A549 (cell line): ENCODE measurements at regions not wholly inside any gene's neighbourhood (a gene's known extent, or its start where the extent isn't known, plus 50 kb on each side); places are given as distances from the start of the nearest gene placed in this dataset.

ENCODE experiments used
- POLR2AphosphoS2 ChIP-seq: conservative IDR thresholded peaks from 2 replicates; pipeline ENCODE4 v1.6.1; 2012; ENCODE audit warnings: low read length, improper control_type of control experiment, inconsistent platforms
- TF ChIP-seq, protein P1 (sequence below): fragments of >200 bp; sonication (Bioruptor Twin); formaldehyde crosslinking; IDR thresholded peaks from 3 replicates; pipeline ENCODE4 v1.5.1; 2016
- TF ChIP-seq, protein P2 (sequence below): IDR thresholded peaks from 2 replicates; pipeline ENCODE4 v1.6.1; 2012
- TF ChIP-seq, protein P3 (sequence below): IDR thresholded peaks from 2 replicates; pipeline ENCODE4 v1.6.1; 2012

DNA sequence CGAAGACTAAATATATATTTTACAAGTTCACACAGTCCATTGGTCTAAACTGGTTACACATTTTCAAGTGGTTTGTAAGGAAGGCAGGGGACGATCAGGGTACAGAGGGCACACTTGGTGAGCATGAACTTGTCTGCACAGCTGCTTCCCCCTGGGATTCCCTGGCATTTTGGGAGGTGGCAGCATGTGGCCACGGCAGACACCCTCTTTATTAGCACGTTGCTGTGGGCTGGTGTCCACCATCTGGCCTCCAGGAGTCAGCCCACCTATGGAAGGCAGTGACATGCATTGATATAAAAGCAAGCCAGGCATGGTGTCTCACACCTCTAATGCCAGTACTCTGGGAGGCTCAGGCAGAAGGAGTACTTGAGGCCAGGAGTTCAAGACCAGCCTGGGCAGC is 350.2 kb downstream of the TYW1 start:
- TF ChIP-seq, protein P1, sequence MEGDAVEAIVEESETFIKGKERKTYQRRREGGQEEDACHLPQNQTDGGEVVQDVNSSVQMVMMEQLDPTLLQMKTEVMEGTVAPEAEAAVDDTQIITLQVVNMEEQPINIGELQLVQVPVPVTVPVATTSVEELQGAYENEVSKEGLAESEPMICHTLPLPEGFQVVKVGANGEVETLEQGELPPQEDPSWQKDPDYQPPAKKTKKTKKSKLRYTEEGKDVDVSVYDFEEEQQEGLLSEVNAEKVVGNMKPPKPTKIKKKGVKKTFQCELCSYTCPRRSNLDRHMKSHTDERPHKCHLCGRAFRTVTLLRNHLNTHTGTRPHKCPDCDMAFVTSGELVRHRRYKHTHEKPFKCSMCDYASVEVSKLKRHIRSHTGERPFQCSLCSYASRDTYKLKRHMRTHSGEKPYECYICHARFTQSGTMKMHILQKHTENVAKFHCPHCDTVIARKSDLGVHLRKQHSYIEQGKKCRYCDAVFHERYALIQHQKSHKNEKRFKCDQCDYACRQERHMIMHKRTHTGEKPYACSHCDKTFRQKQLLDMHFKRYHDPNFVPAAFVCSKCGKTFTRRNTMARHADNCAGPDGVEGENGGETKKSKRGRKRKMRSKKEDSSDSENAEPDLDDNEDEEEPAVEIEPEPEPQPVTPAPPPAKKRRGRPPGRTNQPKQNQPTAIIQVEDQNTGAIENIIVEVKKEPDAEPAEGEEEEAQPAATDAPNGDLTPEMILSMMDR: no peak
- TF ChIP-seq POLR2AphosphoS2: no peak
- TF ChIP-seq, protein P2, sequence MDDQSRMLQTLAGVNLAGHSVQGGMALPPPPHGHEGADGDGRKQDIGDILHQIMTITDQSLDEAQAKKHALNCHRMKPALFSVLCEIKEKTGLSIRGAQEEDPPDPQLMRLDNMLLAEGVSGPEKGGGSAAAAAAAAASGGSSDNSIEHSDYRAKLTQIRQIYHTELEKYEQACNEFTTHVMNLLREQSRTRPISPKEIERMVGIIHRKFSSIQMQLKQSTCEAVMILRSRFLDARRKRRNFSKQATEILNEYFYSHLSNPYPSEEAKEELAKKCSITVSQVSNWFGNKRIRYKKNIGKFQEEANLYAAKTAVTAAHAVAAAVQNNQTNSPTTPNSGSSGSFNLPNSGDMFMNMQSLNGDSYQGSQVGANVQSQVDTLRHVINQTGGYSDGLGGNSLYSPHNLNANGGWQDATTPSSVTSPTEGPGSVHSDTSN: no peak
- TF ChIP-seq, protein P3, sequence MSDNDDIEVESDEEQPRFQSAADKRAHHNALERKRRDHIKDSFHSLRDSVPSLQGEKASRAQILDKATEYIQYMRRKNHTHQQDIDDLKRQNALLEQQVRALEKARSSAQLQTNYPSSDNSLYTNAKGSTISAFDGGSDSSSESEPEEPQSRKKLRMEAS: no peak
